Esophagus muscularis mucosa (tissue), 4 donors: ENCODE measurements at regions not wholly inside any gene's neighbourhood (a gene's known extent, or its start where the extent isn't known, plus 50 kb on each side); places are given as distances from the start of the nearest gene placed in this dataset.

Experiments
- CTCF ChIP-seq, 3 experiments: fragments of 200-600 bp in 2 of 3; fragments of 450-650 bp in 1 of 3; sonication (generic) in 2 of 3; IDR thresholded peaks; one replicate each; pipeline ENCODE4 v1.5.1; 2017 to 2019; ENCODE audit warnings: antibody characterized with exemption in 3 of 3, mild to moderate bottlenecking in 2 of 3, moderate library complexity in 1 of 3
- EP300 ChIP-seq: sonication (generic); formaldehyde crosslinking; IDR thresholded peaks from one replicate; pipeline ENCODE4 v1.6.1; 2017; ENCODE audit warnings: antibody characterized with exemption
- POLR2A ChIP-seq: fragments of 450-650 bp; IDR thresholded peaks from one replicate; pipeline ENCODE4 v1.6.1; 2017; ENCODE audit warnings: antibody characterized with exemption, moderate library complexity, mild to moderate bottlenecking, low read depth

DNA sequence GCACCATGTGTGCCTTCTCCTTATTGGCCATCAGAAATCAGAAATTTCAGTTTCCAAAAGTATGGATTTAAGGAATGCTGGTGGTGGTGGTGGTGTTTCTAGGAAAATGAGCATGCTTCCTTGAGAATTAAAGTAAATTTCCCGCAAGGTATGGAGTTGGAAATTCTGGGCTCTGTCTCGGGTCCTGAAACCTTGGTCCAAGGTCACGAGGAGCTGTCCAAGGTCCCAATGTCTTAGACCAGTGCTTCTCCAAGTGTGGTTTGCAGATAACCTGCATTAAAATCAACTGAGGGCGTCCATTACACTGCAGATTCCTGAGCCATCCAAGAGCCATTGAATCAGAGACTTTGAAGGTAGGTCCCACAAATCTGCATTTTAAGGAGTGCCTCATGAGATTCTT lies 210.9 kb upstream of the PKDCC start:
- TF ChIP-seq CTCF (IDR thresholded peaks at IDR 0.05) = no peak
- TF ChIP-seq EP300 = no peak
- TF ChIP-seq POLR2A = no peak
